GM12864 (cell line): ENCODE measurements at regions not wholly inside any gene's neighbourhood (a gene's known extent, or its start where the extent isn't known, plus 50 kb on each side); places are given as distances from the start of the nearest gene placed in this dataset.

ENCODE experiments used
- DNase-seq: peaks from one replicate; pipeline ENCODE4 v3.0.0-alpha.2; 2011; ENCODE audit warnings: low read depth
- H3K4me3 ChIP-seq: 2 replicates; pipeline ENCODE4 v1.5.1; 2011; ENCODE audit warnings: mild to moderate bottlenecking, low read depth, low read length, control low read depth
- CTCF ChIP-seq: IDR thresholded peaks from 2 replicates; pipeline ENCODE4 v1.5.1; 2011; ENCODE audit warnings: low read depth, mild to moderate bottlenecking, moderate library complexity, low read length, control low read depth, inconsistent platforms; ENCODE audit errors: missing control alignments

- no peak for TF ChIP-seq CTCF
- H3K4me3 ChIP-seq = no peak overlapping the region
- DNase-seq = no peak
These were observed 181.0 kb downstream of the CHRDL1 start for GRCh38 chrX:110614596-110614995.
